ENCODE measurements at regions not wholly inside any gene's neighbourhood (a gene's known extent, or its start where the extent isn't known, plus 50 kb on each side); places are given as distances from the start of the nearest gene placed in this dataset.

DNA sequence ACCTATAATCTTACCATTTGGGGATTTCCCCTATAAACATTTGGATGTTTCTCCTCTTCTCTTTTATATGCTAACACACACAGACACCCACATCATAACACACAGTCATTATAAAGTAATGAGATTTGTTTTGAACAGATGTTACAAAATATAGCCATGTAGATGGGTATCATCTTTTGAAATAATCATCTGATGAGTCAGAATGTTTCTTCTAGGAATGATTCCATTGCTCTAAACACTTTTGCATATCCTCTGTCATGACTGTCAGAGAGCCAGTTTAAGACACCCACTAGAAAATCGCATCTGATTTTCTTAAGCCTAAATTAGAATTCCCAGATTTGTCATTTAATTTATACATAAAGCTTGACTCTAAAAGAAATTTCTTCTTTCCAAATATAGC is 442.6 kb downstream of the CMPK2 start:
- no peak for TF ChIP-seq EP300 (IDR thresholded peaks at IDR 0.05)
- TF ChIP-seq, protein P1, sequence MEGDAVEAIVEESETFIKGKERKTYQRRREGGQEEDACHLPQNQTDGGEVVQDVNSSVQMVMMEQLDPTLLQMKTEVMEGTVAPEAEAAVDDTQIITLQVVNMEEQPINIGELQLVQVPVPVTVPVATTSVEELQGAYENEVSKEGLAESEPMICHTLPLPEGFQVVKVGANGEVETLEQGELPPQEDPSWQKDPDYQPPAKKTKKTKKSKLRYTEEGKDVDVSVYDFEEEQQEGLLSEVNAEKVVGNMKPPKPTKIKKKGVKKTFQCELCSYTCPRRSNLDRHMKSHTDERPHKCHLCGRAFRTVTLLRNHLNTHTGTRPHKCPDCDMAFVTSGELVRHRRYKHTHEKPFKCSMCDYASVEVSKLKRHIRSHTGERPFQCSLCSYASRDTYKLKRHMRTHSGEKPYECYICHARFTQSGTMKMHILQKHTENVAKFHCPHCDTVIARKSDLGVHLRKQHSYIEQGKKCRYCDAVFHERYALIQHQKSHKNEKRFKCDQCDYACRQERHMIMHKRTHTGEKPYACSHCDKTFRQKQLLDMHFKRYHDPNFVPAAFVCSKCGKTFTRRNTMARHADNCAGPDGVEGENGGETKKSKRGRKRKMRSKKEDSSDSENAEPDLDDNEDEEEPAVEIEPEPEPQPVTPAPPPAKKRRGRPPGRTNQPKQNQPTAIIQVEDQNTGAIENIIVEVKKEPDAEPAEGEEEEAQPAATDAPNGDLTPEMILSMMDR (IDR thresholded peaks at IDR 0.05): no peak
